Bronchial epithelial cell (primary cell): ENCODE measurements at regions not wholly inside any gene's neighbourhood (a gene's known extent, or its start where the extent isn't known, plus 50 kb on each side); places are given as distances from the start of the nearest gene placed in this dataset.
A peak's percentile ranks its signal among the peaks of the same experiment; 100 is the strongest.
"Not testable (repeated sequence)": the region's sequence is repeated elsewhere in the genome, so short reads cannot be mapped to it uniquely, and the experiment has no call there.

Experiments used
- DNase-seq: peaks from one replicate; pipeline ENCODE4 v3.0.0-alpha.2; 2010; ENCODE audit warnings: low read depth
- FAIRE-seq: peaks from 2 replicates; lab custom pipeline; 2011; peaks lifted over from hg19 to GRCh38; lab: Jason Lieb, UNC
- H3K27me3 ChIP-seq: 2 replicates; pipeline ENCODE4 v1.5.1; 2011; ENCODE audit warnings: low read length; ENCODE audit not compliant: control insufficient read depth, insufficient read depth
- H3K36me3 ChIP-seq: 2 replicates; pipeline ENCODE4 v1.5.1; 2011; ENCODE audit warnings: low read length; ENCODE audit not compliant: control insufficient read depth, insufficient read depth
- H3K4me3 ChIP-seq: 2 replicates; pipeline ENCODE4 v1.5.1; 2011; ENCODE audit warnings: mild to moderate bottlenecking, low read depth, low read length, control low read depth
- TF ChIP-seq, protein P1 (sequence below): IDR thresholded peaks from 2 replicates; pipeline ENCODE4 v1.5.1; 2011; ENCODE audit warnings: mild to moderate bottlenecking, moderate library complexity, low read length, control low read depth, inconsistent platforms; ENCODE audit not compliant: insufficient read depth, severe bottlenecking

DNA sequence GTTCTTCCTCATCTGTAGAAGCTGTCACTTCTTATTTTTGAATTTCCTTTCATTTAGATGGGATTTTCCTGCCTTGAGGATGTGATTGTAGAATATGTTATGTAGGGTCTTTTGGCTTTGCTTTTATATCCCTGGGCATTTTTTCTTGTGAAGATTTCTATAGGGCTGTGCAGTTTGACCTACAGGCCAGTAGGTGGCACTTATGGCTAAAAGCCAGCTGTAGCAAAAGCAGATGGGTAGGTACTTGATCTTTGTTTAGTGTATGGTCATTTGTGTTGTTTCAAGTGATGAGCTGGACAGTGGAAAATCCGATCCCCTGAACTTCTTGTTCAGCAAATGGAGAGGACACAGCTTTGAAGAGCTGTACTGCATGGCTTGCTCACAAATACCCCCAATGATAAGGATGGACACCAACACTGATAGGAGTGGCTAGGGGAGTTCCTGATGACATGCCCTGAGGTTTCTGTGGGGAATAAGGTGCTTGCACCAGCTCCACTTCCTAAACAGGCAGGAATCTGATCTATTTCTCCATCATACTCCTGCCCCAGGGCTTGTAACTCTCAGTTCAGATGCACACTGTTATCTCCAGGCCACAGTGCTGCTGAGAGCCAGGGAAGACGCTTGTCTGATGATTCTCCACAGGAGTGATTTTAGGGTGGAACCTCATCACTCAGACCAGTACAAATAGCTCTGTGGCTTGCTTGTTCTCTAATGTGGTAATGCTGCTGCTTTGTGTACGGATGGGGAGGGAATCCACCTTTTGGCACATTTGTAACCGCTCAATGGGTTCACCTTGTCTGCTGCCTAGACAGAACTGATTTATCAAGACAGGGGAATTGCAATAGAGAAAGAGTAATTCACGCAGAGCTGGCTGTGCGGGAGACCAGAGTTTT lies 417.1 kb upstream of the MAGEB16 start:
- Histone ChIP-seq H3K27me3 (no peaks in the 10 kb centered on the region), H3K4me3 (no peak overlapping the region), H3K36me3 (no peaks in the 10 kb centered on the region)
- TF ChIP-seq, protein P1, sequence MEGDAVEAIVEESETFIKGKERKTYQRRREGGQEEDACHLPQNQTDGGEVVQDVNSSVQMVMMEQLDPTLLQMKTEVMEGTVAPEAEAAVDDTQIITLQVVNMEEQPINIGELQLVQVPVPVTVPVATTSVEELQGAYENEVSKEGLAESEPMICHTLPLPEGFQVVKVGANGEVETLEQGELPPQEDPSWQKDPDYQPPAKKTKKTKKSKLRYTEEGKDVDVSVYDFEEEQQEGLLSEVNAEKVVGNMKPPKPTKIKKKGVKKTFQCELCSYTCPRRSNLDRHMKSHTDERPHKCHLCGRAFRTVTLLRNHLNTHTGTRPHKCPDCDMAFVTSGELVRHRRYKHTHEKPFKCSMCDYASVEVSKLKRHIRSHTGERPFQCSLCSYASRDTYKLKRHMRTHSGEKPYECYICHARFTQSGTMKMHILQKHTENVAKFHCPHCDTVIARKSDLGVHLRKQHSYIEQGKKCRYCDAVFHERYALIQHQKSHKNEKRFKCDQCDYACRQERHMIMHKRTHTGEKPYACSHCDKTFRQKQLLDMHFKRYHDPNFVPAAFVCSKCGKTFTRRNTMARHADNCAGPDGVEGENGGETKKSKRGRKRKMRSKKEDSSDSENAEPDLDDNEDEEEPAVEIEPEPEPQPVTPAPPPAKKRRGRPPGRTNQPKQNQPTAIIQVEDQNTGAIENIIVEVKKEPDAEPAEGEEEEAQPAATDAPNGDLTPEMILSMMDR = peak; percentile 57
- peak; percentile 88 for FAIRE-seq
- peak; percentile 40 for DNase-seq

DNA sequence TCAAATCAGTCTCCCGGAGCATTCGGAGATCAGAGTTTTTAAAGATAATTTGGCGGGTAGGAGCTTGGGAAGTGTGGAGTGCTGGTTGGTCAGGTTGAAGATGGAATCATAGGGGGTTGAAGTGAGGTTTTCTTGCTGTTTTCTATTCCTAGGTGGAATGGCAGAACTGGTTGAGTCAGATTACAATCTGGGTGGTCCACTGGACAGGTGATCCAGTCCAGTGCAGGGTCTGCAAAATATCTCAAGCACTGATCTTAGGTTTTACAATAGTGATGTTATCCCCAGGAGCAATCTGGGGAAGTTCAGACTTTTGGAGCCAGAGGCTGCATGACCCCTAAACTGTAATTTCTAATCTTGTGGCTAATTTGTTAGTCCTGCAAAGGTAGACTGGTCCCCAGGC lies 416.4 kb upstream of the MAGEB16 start:
- H3K27me3 ChIP-seq, FAIRE-seq, H3K4me3 ChIP-seq, DNase-seq, H3K36me3 ChIP-seq: not testable (repeated sequence)

DNA sequence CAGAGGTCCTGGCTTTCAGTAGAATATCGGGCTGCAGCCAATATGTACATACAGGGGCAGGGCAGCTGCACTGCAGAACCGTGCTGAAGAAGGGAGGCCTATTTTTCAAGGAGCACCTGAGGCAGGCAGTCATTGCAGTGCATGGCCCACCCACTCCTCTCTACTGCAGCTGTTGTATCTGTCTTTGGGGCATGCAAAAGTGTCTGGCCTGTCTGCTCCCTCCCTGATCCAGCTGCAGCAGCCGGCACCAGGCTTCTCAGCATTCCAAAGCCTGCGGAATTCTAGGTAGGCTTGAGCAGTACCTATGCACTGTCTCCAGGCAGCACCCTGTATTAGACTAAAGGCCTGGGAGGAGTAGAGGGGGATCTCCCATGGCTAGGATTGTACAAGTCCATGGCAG lies 415.2 kb upstream of the MAGEB16 start:
- no peaks in the 10 kb centered on the region for H3K36me3 ChIP-seq
- no peak overlapping the region for H3K4me3 ChIP-seq
- DNase-seq (no peak), FAIRE-seq (no peak)
- H3K27me3 ChIP-seq = no peaks in the 10 kb centered on the region
- TF ChIP-seq, protein P1 = no peak

DNA sequence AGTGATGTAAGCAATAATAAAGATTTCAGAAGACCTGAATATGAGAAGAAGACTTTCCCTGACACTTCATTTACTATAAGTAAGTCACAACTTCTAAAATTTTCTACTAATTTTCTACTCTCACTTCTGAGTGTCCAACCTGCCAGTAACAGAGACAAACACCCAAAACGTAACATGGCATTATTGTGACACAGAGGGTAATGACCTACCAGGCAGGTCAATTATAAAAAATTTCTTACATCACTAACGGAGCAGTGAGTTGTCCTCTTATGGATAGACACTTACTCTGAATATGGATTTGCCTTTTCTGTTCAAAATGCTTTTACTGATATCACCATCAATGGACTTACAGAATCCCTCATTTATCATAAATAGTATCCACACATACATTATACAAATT lies 405.9 kb upstream of the MAGEB16 start:
- FAIRE-seq = no peak
- Histone ChIP-seq H3K4me3 (no peak overlapping the region), H3K36me3 (no peaks in the 10 kb centered on the region), H3K27me3 (no peaks in the 10 kb centered on the region)
- no peak for DNase-seq
- TF ChIP-seq, protein P1 = no peak

DNA sequence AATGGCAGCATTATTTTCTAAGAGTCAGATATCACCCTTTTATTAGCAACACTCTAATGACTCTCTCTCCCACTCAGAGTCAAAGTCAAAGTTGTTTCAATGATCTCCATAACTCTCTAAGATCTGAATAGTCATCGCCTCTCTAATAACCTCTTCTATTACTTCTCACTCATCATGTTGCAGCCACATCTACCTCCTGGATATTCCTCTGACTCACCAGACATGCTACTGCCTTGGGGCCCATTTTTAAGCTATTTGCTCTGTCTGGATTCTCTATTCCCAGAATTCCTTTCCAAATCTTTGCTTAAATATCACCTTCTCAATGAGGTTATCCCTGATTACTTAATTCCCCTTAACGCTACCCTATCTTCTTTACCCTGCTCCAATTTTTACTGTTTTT lies 391.8 kb upstream of the MAGEB16 start:
- H3K36me3 ChIP-seq = no peaks in the 10 kb centered on the region
- FAIRE-seq (no peak), DNase-seq (peak; percentile 64)
- no peak overlapping the region for H3K4me3 ChIP-seq
- H3K27me3 ChIP-seq = no peaks in the 10 kb centered on the region
- TF ChIP-seq, protein P1 = no peak

DNA sequence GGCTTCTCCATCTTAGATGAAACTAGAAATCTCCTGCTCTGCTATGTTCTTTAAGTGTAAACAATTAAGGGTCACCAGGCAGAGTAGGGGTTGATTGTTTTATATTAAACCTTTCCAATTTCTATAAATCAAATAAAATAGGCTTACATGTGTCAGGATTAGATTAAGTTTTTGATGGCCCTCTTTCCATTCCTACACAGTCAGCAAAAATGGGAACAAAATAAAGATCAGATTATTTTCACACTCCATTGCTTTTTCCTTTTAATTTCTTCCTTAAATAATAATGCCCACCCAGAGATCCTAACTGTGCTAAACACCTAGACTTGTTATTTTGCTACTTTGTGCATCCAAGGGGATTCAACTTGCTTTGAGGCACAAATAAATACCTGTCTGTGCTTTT lies 381.4 kb upstream of the MAGEB16 start:
- FAIRE-seq (no peak), DNase-seq (no peak)
- TF ChIP-seq, protein P1 = no peak
- H3K36me3 ChIP-seq = no peaks in the 10 kb centered on the region
- H3K4me3 ChIP-seq = no peak overlapping the region
- no peaks in the 10 kb centered on the region for H3K27me3 ChIP-seq
